ENCODE measurements at regions not wholly inside any gene's neighbourhood (a gene's known extent, or its start where the extent isn't known, plus 50 kb on each side); places are given as distances from the start of the nearest gene placed in this dataset.

- Histone ChIP-seq H4K20me1 (ENCODE audit: control insufficient read depth, insufficient read depth, low read length, poor library complexity, severe bottlenecking) (no peaks in the 10 kb centered on the region), H3K79me2 (ENCODE audit: control insufficient read depth, insufficient read depth, low read length) (no peaks in the 10 kb centered on the region), H3K4me3 (ENCODE audit: control extremely low read depth in 1 of 5, extremely low read depth in 1 of 5, insufficient read depth in 1 of 5, low read depth in 2 of 5, low read length in 4 of 5) (no peak overlapping the region), H3K4me1 (ENCODE audit: control insufficient read depth in 2 of 2, insufficient read depth in 2 of 2, low read length in 2 of 2) (no peaks in the 10 kb centered on the region), H3K4me2 (replicated peaks; ENCODE audit: low read depth, low read length, poor library complexity, severe bottlenecking) (no peak overlapping the region), H3K9me3 (ENCODE audit: control extremely low read depth in 1 of 3, control insufficient read depth in 2 of 3, insufficient read depth in 1 of 3, low read length in 2 of 3) (peaks cover 0 to 3% (median 0%) of the 10 kb centered on the region in 3 donors), H3K9ac (ENCODE audit: low read length) (no peak overlapping the region), H3K27ac (ENCODE audit: low read length in 2 of 2) (no peak overlapping the region), H2AFZ (ENCODE audit: insufficient read depth, low read depth, low read length, poor library complexity, severe bottlenecking) (no peak overlapping the region), H3K27me3 (replicated peaks in 1 of 4; ENCODE audit: control extremely low read depth in 1 of 4, control insufficient read depth in 3 of 4, insufficient read depth in 4 of 4, low read length in 3 of 4) (no peaks in the 10 kb centered on the region), H3K36me3 (replicated peaks in 1 of 2; ENCODE audit: control extremely low read depth in 1 of 2, control insufficient read depth in 1 of 2, extremely low read depth in 1 of 2, insufficient read depth in 2 of 2, low read length in 1 of 2) (no peaks in the 10 kb centered on the region)
- POLR2A ChIA-PET = no interaction called here
- 83% methylated on average over 3 of the region's 4 CpGs for WGBS (ENCODE audit: insufficient coverage)
- Mint-ChIP-seq H3K9me3 (ENCODE audit: insufficient read depth) (peaks cover 3% of the 10 kb centered on the region), H3K4me3 (no peak overlapping the region), H3K27ac (no peak overlapping the region), H3K4me1 (no peaks in the 10 kb centered on the region), H3K27me3 (no peaks in the 10 kb centered on the region)
- DNase-seq (no peak), ATAC-seq (ENCODE audit: low read depth) (no peak)
- CTCF ChIA-PET = no interaction called here
- intact Hi-C loops (cut with micrococcal nuclease) = no loop called here
- TF ChIP-seq CTCF (IDR thresholded peaks at IDR 0.05) (no peak), EZH2 (IDR thresholded peaks at IDR 0.05; ENCODE audit: borderline replicate concordance, insufficient read depth, low read depth, low read length, poor library complexity, severe bottlenecking) (no peak)
Observed at GRCh38 chr16:65515193-65515592, 393.3 kb upstream of the CDH11 start.

DNA sequence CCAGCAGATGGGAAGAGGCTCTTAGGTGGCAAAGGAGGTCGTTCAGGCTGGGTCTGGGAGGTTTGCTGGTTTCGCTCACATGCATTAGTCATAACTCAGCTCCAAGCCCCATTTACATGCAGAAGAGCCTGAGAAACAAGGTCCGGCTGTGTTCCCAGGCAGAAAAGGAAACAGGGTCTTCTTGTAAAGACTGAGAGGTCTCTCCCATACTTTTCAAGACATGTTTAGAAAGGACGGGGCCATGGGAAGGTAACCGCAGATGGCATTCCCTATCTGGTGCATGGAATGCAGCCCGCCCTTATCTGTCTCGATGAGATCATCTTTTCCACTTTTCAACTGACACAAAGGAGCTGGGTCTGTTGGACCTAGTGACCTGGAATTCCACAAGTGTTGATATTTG is 389.0 kb upstream of the CDH11 start:
- Histone ChIP-seq H3K27ac (ENCODE audit: low read length in 2 of 2) (no peak overlapping the region), H3K27me3 (replicated peaks in 1 of 4; ENCODE audit: control extremely low read depth in 1 of 4, control insufficient read depth in 3 of 4, insufficient read depth in 4 of 4, low read length in 3 of 4) (no peaks in the 10 kb centered on the region), H2AFZ (ENCODE audit: insufficient read depth, low read depth, low read length, poor library complexity, severe bottlenecking) (no peak overlapping the region), H3K9ac (ENCODE audit: low read length) (no peak overlapping the region), H3K79me2 (ENCODE audit: control insufficient read depth, insufficient read depth, low read length) (no peaks in the 10 kb centered on the region), H4K20me1 (ENCODE audit: control insufficient read depth, insufficient read depth, low read length, poor library complexity, severe bottlenecking) (no peaks in the 10 kb centered on the region), H3K36me3 (replicated peaks in 1 of 2; ENCODE audit: control extremely low read depth in 1 of 2, control insufficient read depth in 1 of 2, extremely low read depth in 1 of 2, insufficient read depth in 2 of 2, low read length in 1 of 2) (no peaks in the 10 kb centered on the region), H3K4me2 (replicated peaks; ENCODE audit: low read depth, low read length, poor library complexity, severe bottlenecking) (no peak overlapping the region), H3K9me3 (ENCODE audit: control extremely low read depth in 1 of 3, control insufficient read depth in 2 of 3, insufficient read depth in 1 of 3, low read length in 2 of 3) (no peaks in the 10 kb centered on the region), H3K4me1 (ENCODE audit: control insufficient read depth in 2 of 2, insufficient read depth in 2 of 2, low read length in 2 of 2) (no peaks in the 10 kb centered on the region), H3K4me3 (ENCODE audit: control extremely low read depth in 1 of 5, extremely low read depth in 1 of 5, insufficient read depth in 1 of 5, low read depth in 2 of 5, low read length in 4 of 5) (no peak overlapping the region)
- no peak for DNase-seq
- no peak overlapping the region for H3K27ac Mint-ChIP-seq
- H3K4me1 Mint-ChIP-seq = no peaks in the 10 kb centered on the region
- ChIA-PET POLR2A (no interaction called here), CTCF (no interaction called here)
- TF ChIP-seq EZH2 (IDR thresholded peaks at IDR 0.05; ENCODE audit: borderline replicate concordance, insufficient read depth, low read depth, low read length, poor library complexity, severe bottlenecking) (no peak), CTCF (IDR thresholded peaks at IDR 0.05) (no peak)
- no peak for ATAC-seq (ENCODE audit: low read depth)
- H3K4me3 Mint-ChIP-seq = no peak overlapping the region
- H3K27me3 Mint-ChIP-seq = no peaks in the 10 kb centered on the region
- WGBS (ENCODE audit: insufficient coverage) = 87% methylated on average over 3 of the region's 7 CpGs
- intact Hi-C loops (cut with micrococcal nuclease) = no loop called here
- peaks cover 8% of the 10 kb centered on the region for H3K9me3 Mint-ChIP-seq (ENCODE audit: insufficient read depth)
